Stimulated activated CD8-positive, alpha-beta memory T cell treated with anti-CD3 and anti-CD28 coated beads, Interleukin-15, amount 100 ng/mL, for 1 hour (primary cell): ENCODE measurements at regions not wholly inside any gene's neighbourhood (a gene's known extent, or its start where the extent isn't known, plus 50 kb on each side); places are given as distances from the start of the nearest gene placed in this dataset.
"Not testable (repeated sequence)": the region's sequence is repeated elsewhere in the genome, so short reads cannot be mapped to it uniquely, and the experiment has no call there.

Experiments used
- DNase-seq: peaks from one replicate; pipeline ENCODE4 v3.0.0-alpha.2; 2020; ENCODE audit warnings: low read depth

GRCh38 chr17:20733923-20734322 is 154.4 kb downstream of the CDRT15L2 start:
- no peak for DNase-seq

- no peak for DNase-seq
Measured at GRCh38 chr17:20735796-20736195, 156.3 kb downstream of the CDRT15L2 start.

- not testable (repeated sequence) for DNase-seq
Measured at GRCh38 chr17:20737636-20738035, 158.1 kb downstream of the CDRT15L2 start.

- DNase-seq: no peak
Measured at GRCh38 chr17:20771104-20771503, 191.6 kb downstream of the CDRT15L2 start.

GRCh38 chr17:20774472-20775135 is 195.1 kb downstream of the CDRT15L2 start:
- no peak for DNase-seq

- no peak for DNase-seq
Measured at GRCh38 chr17:20775331-20775730, 195.8 kb downstream of the CDRT15L2 start.

- no peak for DNase-seq
Measured at GRCh38 chr17:20779521-20779920, 200.0 kb downstream of the CDRT15L2 start.

GRCh38 chr17:20781260-20781659 is 201.7 kb downstream of the CDRT15L2 start:
- DNase-seq: no peak

- DNase-seq: not testable (repeated sequence)
Measured at GRCh38 chr17:20781869-20782268, 202.3 kb downstream of the CDRT15L2 start.

GRCh38 chr17:20783091-20783490 is 203.6 kb downstream of the CDRT15L2 start:
- DNase-seq: no peak

- DNase-seq: no peak
Measured at GRCh38 chr17:20784100-20784665, 204.7 kb downstream of the CDRT15L2 start.

- no peak for DNase-seq
Measured at GRCh38 chr17:20787281-20787680, 207.8 kb downstream of the CDRT15L2 start.

GRCh38 chr17:20791626-20792025 is 212.1 kb downstream of the CDRT15L2 start:
- DNase-seq: no peak

- DNase-seq: not testable (repeated sequence)
Measured at GRCh38 chr17:20794532-20794931, 215.0 kb downstream of the CDRT15L2 start.

- no peak for DNase-seq
Measured at GRCh38 chr17:20797292-20797691, 217.8 kb downstream of the CDRT15L2 start.

- no peak for DNase-seq
Measured at GRCh38 chr17:20800146-20800545, 220.6 kb downstream of the CDRT15L2 start.

GRCh38 chr17:20805751-20806150 is 226.2 kb downstream of the CDRT15L2 start:
- no peak for DNase-seq

GRCh38 chr17:20807566-20807965 is 228.0 kb downstream of the CDRT15L2 start:
- not testable (repeated sequence) for DNase-seq

- DNase-seq: not testable (repeated sequence)
Measured at GRCh38 chr17:20815410-20815809, 227.4 kb downstream of the USP22 start.

- DNase-seq: no peak
Measured at GRCh38 chr17:20823905-20824304, 218.9 kb downstream of the USP22 start.

GRCh38 chr17:20825539-20825938 is 217.3 kb downstream of the USP22 start:
- no peak for DNase-seq

GRCh38 chr17:20840453-20840852 is 202.4 kb downstream of the USP22 start:
- DNase-seq: not testable (repeated sequence)

- not testable (repeated sequence) for DNase-seq
Measured at GRCh38 chr17:20840987-20841865, 201.6 kb downstream of the USP22 start.
